Activated T-cell treated with anti-CD3 and anti-CD28 coated beads, Interleukin-2, amount 50 U/mL, for 72 hours (primary cell): ENCODE measurements at regions not wholly inside any gene's neighbourhood (a gene's known extent, or its start where the extent isn't known, plus 50 kb on each side); places are given as distances from the start of the nearest gene placed in this dataset.

Source experiments
- ATAC-seq, 2 donors: fragments of 150-1000 bp; cut with Tn5 transposase; replicated peaks in 1 of 2; 2 replicates each; pipeline ENCODE4 v1.10.0; 2021; ENCODE audit warnings: moderate library complexity in 2 of 2, mild to moderate bottlenecking in 1 of 2
- DNase-seq, 2 donors: peaks; one replicate each; pipeline ENCODE4 v3.0.0; 2021 to 2022; ENCODE audit warnings: mixed read lengths in 1 of 2
- H3K27ac Mint-ChIP-seq: one replicate; pipeline ENCODE4 v1.8.0; 2022; ENCODE audit warnings: mild to moderate bottlenecking, moderate library complexity, mixed read lengths
- H3K27me3 Mint-ChIP-seq: one replicate; pipeline ENCODE4 v1.8.0; 2022; ENCODE audit warnings: low read depth, mixed read lengths
- H3K36me3 Mint-ChIP-seq, 2 donors: one replicate each; pipeline ENCODE4 v1.8.0; 2022; ENCODE audit warnings: mixed read lengths in 2 of 2, mild to moderate bottlenecking in 1 of 2; ENCODE audit not compliant: insufficient read depth in 2 of 2
- H3K4me1 Mint-ChIP-seq: one replicate; pipeline ENCODE4 v1.8.0; 2022; ENCODE audit warnings: low read depth, mixed read lengths
- H3K4me3 Mint-ChIP-seq, 2 donors: one replicate each; pipeline ENCODE4 v1.8.0; 2022; ENCODE audit warnings: mild to moderate bottlenecking in 2 of 2, mixed read lengths in 2 of 2, moderate library complexity in 2 of 2
- H3K9me3 Mint-ChIP-seq, 2 donors: one replicate each; pipeline ENCODE4 v1.8.0; 2022; ENCODE audit warnings: mixed read lengths in 2 of 2

GRCh38 chr6:56714273-56714672, 71.6 kb upstream of the DST start:
- Mint-ChIP-seq H3K27me3 (peaks cover 6% of the 10 kb centered on the region), H3K4me1 (no peaks in the 10 kb centered on the region), H3K9me3 (no peaks in the 10 kb centered on the region), H3K27ac (no peak overlapping the region), H3K4me3 (no peak overlapping the region), H3K36me3 (no peaks in the 10 kb centered on the region)
- no peak for ATAC-seq
- DNase-seq = no peak

GRCh38 chr6:56713254-56713672, 70.6 kb upstream of the DST start:
- Mint-ChIP-seq H3K27ac (no peak overlapping the region), H3K4me3 (no peak overlapping the region), H3K9me3 (no peaks in the 10 kb centered on the region), H3K27me3 (peaks cover 6% of the 10 kb centered on the region), H3K4me1 (no peaks in the 10 kb centered on the region), H3K36me3 (no peaks in the 10 kb centered on the region)
- ATAC-seq = no peak
- DNase-seq = no peak

- Mint-ChIP-seq H3K27me3 (peaks cover 6% of the 10 kb centered on the region), H3K4me3 (no peak overlapping the region), H3K4me1 (no peaks in the 10 kb centered on the region), H3K36me3 (no peaks in the 10 kb centered on the region), H3K27ac (no peak overlapping the region), H3K9me3 (no peaks in the 10 kb centered on the region)
- DNase-seq (no peak), ATAC-seq (no peak)
Observed at GRCh38 chr6:56710967-56711366, 68.3 kb upstream of the DST start.

- Mint-ChIP-seq H3K4me1 (no peaks in the 10 kb centered on the region), H3K9me3 (no peaks in the 10 kb centered on the region), H3K27me3 (peaks cover 6% of the 10 kb centered on the region), H3K27ac (no peak overlapping the region), H3K4me3 (no peak overlapping the region), H3K36me3 (no peaks in the 10 kb centered on the region)
- DNase-seq = no peak
- ATAC-seq = no peak
Observed at GRCh38 chr6:56709650-56710049, 67.0 kb upstream of the DST start.

GRCh38 chr6:56708810-56709597, 66.3 kb upstream of the DST start:
- DNase-seq (no peak), ATAC-seq (no peak)
- no peaks in the 10 kb centered on the region for H3K9me3 Mint-ChIP-seq
- peaks cover 6% of the 10 kb centered on the region for H3K27me3 Mint-ChIP-seq
- H3K36me3 Mint-ChIP-seq = no peaks in the 10 kb centered on the region
- no peak overlapping the region for H3K27ac Mint-ChIP-seq
- H3K4me1 Mint-ChIP-seq = no peaks in the 10 kb centered on the region
- no peak overlapping the region for H3K4me3 Mint-ChIP-seq

- no peak for DNase-seq
- Mint-ChIP-seq H3K4me3 (no peak overlapping the region), H3K4me1 (no peaks in the 10 kb centered on the region), H3K27me3 (peaks cover 6% of the 10 kb centered on the region), H3K27ac (no peak overlapping the region), H3K36me3 (no peaks in the 10 kb centered on the region), H3K9me3 (no peaks in the 10 kb centered on the region)
- no peak for ATAC-seq
Observed at GRCh38 chr6:56706981-56707726, 64.5 kb upstream of the DST start.

- ATAC-seq (no peak), DNase-seq (no peak)
- Mint-ChIP-seq H3K36me3 (no peaks in the 10 kb centered on the region), H3K9me3 (peaks cover 0 to 2% of the 10 kb centered on the region in 2 donors), H3K4me3 (no peak overlapping the region), H3K27ac (no peak overlapping the region), H3K27me3 (no peaks in the 10 kb centered on the region), H3K4me1 (no peaks in the 10 kb centered on the region)
Observed at GRCh38 chr6:56699066-56699654, 56.5 kb upstream of the DST start.

GRCh38 chr6:56695702-56696101, 53.0 kb upstream of the DST start:
- no peaks in the 10 kb centered on the region for H3K36me3 Mint-ChIP-seq
- H3K4me1 Mint-ChIP-seq = no peaks in the 10 kb centered on the region
- ATAC-seq (no peak), DNase-seq (no peak)
- H3K9me3 Mint-ChIP-seq = peaks cover 0 to 2% of the 10 kb centered on the region in 2 donors
- H3K27me3 Mint-ChIP-seq = peaks cover 8% of the 10 kb centered on the region
- no peak overlapping the region for H3K27ac Mint-ChIP-seq
- H3K4me3 Mint-ChIP-seq = no peak overlapping the region

- Mint-ChIP-seq H3K4me3 (no peak overlapping the region), H3K4me1 (no peaks in the 10 kb centered on the region), H3K9me3 (peaks cover 0 to 2% of the 10 kb centered on the region in 2 donors), H3K27me3 (peaks cover 8% of the 10 kb centered on the region), H3K27ac (no peak overlapping the region), H3K36me3 (no peaks in the 10 kb centered on the region)
- ATAC-seq = no peak
- DNase-seq = no peak
Observed at GRCh38 chr6:56694002-56694401, 51.3 kb upstream of the DST start.

GRCh38 chr6:56693246-56693607, 50.5 kb upstream of the DST start:
- no peak overlapping the region for H3K27ac Mint-ChIP-seq
- no peak for ATAC-seq
- no peaks in the 10 kb centered on the region for H3K4me1 Mint-ChIP-seq
- H3K27me3 Mint-ChIP-seq = peaks cover 14% of the 10 kb centered on the region
- DNase-seq = no peak
- peaks cover 0 to 2% of the 10 kb centered on the region in 2 donors for H3K9me3 Mint-ChIP-seq
- no peak overlapping the region for H3K4me3 Mint-ChIP-seq
- no peaks in the 10 kb centered on the region for H3K36me3 Mint-ChIP-seq

GRCh38 chr6:56692523-56693245, 50.0 kb upstream of the DST start:
- DNase-seq (no peak), ATAC-seq (no peak)
- no peak overlapping the region for H3K4me3 Mint-ChIP-seq
- H3K27me3 Mint-ChIP-seq = peaks cover 14% of the 10 kb centered on the region
- H3K27ac Mint-ChIP-seq = no peak overlapping the region
- peaks cover 0 to 2% of the 10 kb centered on the region in 2 donors for H3K9me3 Mint-ChIP-seq
- H3K36me3 Mint-ChIP-seq = no peaks in the 10 kb centered on the region
- no peaks in the 10 kb centered on the region for H3K4me1 Mint-ChIP-seq
